Nephron (organoid): ENCODE measurements at regions not wholly inside any gene's neighbourhood (a gene's known extent, or its start where the extent isn't known, plus 50 kb on each side); places are given as distances from the start of the nearest gene placed in this dataset.

Experiments
- H3K27ac Mint-ChIP-seq, 3 experiments: 2 replicates each; pipeline ENCODE4 v1.8.0; 2020; ENCODE audit warnings: mixed read lengths in 3 of 3, mild to moderate bottlenecking in 2 of 3, moderate library complexity in 1 of 3
- H3K27me3 Mint-ChIP-seq: 2 replicates; pipeline ENCODE4 v1.8.0; 2021; ENCODE audit warnings: low read depth, mild to moderate bottlenecking, moderate library complexity, mixed read lengths
- H3K36me3 Mint-ChIP-seq: 2 replicates; pipeline ENCODE4 v1.8.0; 2020; ENCODE audit warnings: low read depth, mixed read lengths
- H3K4me1 Mint-ChIP-seq: 2 replicates; pipeline ENCODE4 v1.8.0; 2020; ENCODE audit warnings: mixed read lengths
- H3K4me3 Mint-ChIP-seq, 3 experiments: 2 replicates each; pipeline ENCODE4 v1.8.0; 2020; ENCODE audit warnings: mild to moderate bottlenecking in 3 of 3, mixed read lengths in 3 of 3, moderate library complexity in 2 of 3
- H3K9me3 Mint-ChIP-seq: 2 replicates; pipeline ENCODE4 v1.8.0; 2020; ENCODE audit warnings: mixed read lengths
- CTCF ChIP-seq, 3 experiments: fragments of 200-600 bp; sonication (generic); IDR thresholded peaks; one replicate each; pipeline ENCODE4 v1.5.0; 2021; ENCODE audit warnings: antibody characterized with exemption in 3 of 3; ENCODE audit not compliant: unreplicated experiment in 3 of 3

GRCh38 chr12:98235301-98235700 lies 280.1 kb upstream of the TMPO start:
- Mint-ChIP-seq H3K27me3 (no peaks in the 10 kb centered on the region), H3K9me3 (no peaks in the 10 kb centered on the region), H3K27ac (no peak overlapping the region), H3K4me3 (no peak overlapping the region), H3K4me1 (peaks cover 10% of the 10 kb centered on the region), H3K36me3 (no peaks in the 10 kb centered on the region)
- TF ChIP-seq CTCF (IDR thresholded peaks at IDR 0.05; ENCODE audit: unreplicated experiment in 3 of 3), result no peak

- Mint-ChIP-seq H3K27me3 (no peaks in the 10 kb centered on the region), H3K36me3 (no peaks in the 10 kb centered on the region), H3K4me1 (peaks cover 9% of the 10 kb centered on the region), H3K27ac (peak overlapping the region in 1 of 3 experiments; percentile 5), H3K4me3 (no peak overlapping the region), H3K9me3 (peaks cover 2% of the 10 kb centered on the region)
- no peak for TF ChIP-seq CTCF (IDR thresholded peaks at IDR 0.05; ENCODE audit: unreplicated experiment in 3 of 3)
These were observed 276.8 kb upstream of the TMPO start for GRCh38 chr12:98238515-98239130.

DNA sequence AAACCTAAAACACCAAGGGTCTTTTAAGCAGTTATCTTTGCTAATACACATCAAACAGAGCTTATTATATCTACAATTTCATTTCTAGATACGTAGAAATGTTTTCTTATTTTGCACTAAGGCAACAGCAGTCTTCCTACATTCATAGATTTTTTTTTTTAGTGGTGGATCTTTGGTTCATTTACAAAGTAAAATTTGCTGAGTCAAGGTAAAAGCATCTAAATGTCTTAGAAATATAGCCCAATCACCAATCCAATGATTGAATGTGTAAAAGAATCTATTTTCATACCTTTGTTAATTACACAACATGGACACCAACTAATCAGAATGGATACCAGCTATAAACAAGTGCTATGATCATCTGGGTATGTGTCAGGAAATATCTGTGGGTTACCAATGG lies 272.2 kb upstream of the TMPO start:
- Mint-ChIP-seq H3K4me1 (peaks cover 7% of the 10 kb centered on the region), H3K9me3 (peaks cover 2% of the 10 kb centered on the region)

GRCh38 chr12:98244136-98244535 lies 271.3 kb upstream of the TMPO start:
- no peaks in the 10 kb centered on the region for H3K4me1 Mint-ChIP-seq
- H3K27ac Mint-ChIP-seq, result peak overlapping the region in 1 of 3 experiments; percentile 48
- H3K36me3 Mint-ChIP-seq, result no peaks in the 10 kb centered on the region
- no peak overlapping the region for H3K4me3 Mint-ChIP-seq
- no peaks in the 10 kb centered on the region for H3K27me3 Mint-ChIP-seq
- H3K9me3 Mint-ChIP-seq, result peaks cover 2% of the 10 kb centered on the region
- no peak for TF ChIP-seq CTCF (IDR thresholded peaks at IDR 0.05; ENCODE audit: unreplicated experiment in 3 of 3)

More for the DNA sequence above, 272.2 kb upstream of the TMPO start:
- Mint-ChIP-seq H3K36me3 (no peaks in the 10 kb centered on the region), H3K27me3 (no peaks in the 10 kb centered on the region), H3K27ac (no peak overlapping the region), H3K4me3 (no peak overlapping the region)
- no peak for TF ChIP-seq CTCF (IDR thresholded peaks at IDR 0.05; ENCODE audit: unreplicated experiment in 3 of 3)

DNA sequence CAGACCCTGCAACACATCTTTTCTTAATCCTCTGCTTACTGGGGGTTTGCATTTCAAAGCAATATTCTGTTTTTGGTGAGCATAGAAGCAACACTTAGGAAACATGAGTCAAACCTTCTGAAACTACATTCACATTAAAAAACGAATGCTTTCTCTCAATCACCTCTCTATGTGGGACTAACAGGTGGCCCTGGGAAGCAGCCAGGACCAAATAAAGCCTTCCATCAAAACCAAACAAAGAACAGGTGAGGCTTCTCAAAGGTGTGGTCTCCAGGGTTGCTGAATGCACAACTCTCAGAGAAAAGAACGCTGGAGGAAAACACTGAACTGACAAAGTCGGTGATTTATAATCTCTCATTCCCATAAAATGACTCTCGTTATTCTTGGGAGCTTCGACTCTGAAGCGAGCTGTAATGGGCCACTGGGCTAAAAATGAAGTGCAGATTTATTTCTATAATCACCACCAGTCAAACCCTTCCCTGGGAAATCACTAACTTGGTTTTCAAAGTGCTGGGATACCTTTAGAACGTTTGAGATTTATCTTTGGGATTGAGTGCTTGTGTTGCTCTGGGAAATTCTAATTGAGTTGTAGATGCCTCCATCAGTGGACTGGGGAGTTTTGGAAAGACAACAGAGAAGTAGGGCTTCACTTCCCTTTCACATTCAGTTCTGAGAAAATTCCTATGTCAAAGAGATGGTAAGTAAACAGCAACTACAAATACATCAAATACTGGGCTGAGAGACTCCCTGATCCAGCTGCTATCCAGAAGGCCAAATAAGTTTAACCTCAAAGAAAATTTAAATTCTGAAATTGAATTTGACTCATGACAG lies 262.0 kb upstream of the TMPO start:
- Mint-ChIP-seq H3K27ac (peak overlapping the region; percentile 53 to 89 (median 56)), H3K36me3 (no peaks in the 10 kb centered on the region), H3K9me3 (no peaks in the 10 kb centered on the region), H3K4me3 (no peak overlapping the region), H3K4me1 (peaks cover 28% of the 10 kb centered on the region), H3K27me3 (no peaks in the 10 kb centered on the region)
- no peak for TF ChIP-seq CTCF (IDR thresholded peaks at IDR 0.05; ENCODE audit: unreplicated experiment in 3 of 3)
